ENCODE measurements at regions not wholly inside any gene's neighbourhood (a gene's known extent, or its start where the extent isn't known, plus 50 kb on each side); places are given as distances from the start of the nearest gene placed in this dataset.

- TF ChIP-seq POLR2A (IDR thresholded peaks at IDR 0.05) (no peak), CTCF (IDR thresholded peaks at IDR 0.05) (no peak)
Measured at GRCh38 chr10:43853369-43853768, 204.7 kb upstream of the ZNF32 start.
